Cardiac muscle cell (in vitro differentiated cells and primary cell): ENCODE measurements at regions not wholly inside any gene's neighbourhood (a gene's known extent, or its start where the extent isn't known, plus 50 kb on each side); places are given as distances from the start of the nearest gene placed in this dataset.

Experiments
- DNase-seq, 2 donors: peaks; one replicate each; pipeline versions ENCODE4 v3.0.0 to v3.0.0-alpha.2; 2010 to 2017; ENCODE audit warnings: low read depth in 1 of 2, low spot score in 1 of 2
- H3K27ac ChIP-seq: fragments of 200-600 bp; sonication (generic); 2 replicates; pipeline ENCODE4 v1.5.1; 2016
- H3K27me3 ChIP-seq: fragments of 200-600 bp; sonication (generic); 2 replicates; pipeline ENCODE4 v1.6.0; 2016; ENCODE audit warnings: control low read depth
- H3K36me3 ChIP-seq: fragments of 200-600 bp; sonication (generic); 2 replicates; pipeline ENCODE4 v1.5.1; 2016; ENCODE audit warnings: control low read depth
- H3K4me1 ChIP-seq: fragments of 200-600 bp; sonication (generic); 2 replicates; pipeline ENCODE4 v1.8.1; 2017; ENCODE audit warnings: low read depth, mild to moderate bottlenecking, mixed run types
- H3K4me3 ChIP-seq: fragments of 200-600 bp; sonication (generic); 2 replicates; pipeline ENCODE4 v1.5.1; 2016; ENCODE audit warnings: mild to moderate bottlenecking
- H3K9me3 ChIP-seq: fragments of 200-600 bp; sonication (generic); 2 replicates; pipeline ENCODE4 v1.5.1; 2017; ENCODE audit warnings: low read depth, mild to moderate bottlenecking, control low read depth
- CTCF ChIP-seq: IDR thresholded peaks from 2 replicates; pipeline ENCODE4 v1.5.1; 2012; ENCODE audit warnings: low read depth, mild to moderate bottlenecking, low read length

- no peak for TF ChIP-seq CTCF
- no peak overlapping the region for H3K4me3 ChIP-seq
- H3K27ac ChIP-seq, result no peak overlapping the region
- DNase-seq, result no peak
- H3K27me3 ChIP-seq, result no peaks in the 10 kb centered on the region
- no peaks in the 10 kb centered on the region for H3K9me3 ChIP-seq
- H3K4me1 ChIP-seq, result no peaks in the 10 kb centered on the region
- H3K36me3 ChIP-seq, result no peaks in the 10 kb centered on the region
Measured at GRCh38 chr16:77070683-77071082, 120.3 kb upstream of the MON1B start.

GRCh38 chr16:77076839-77077238, 114.2 kb upstream of the MON1B start:
- DNase-seq, result no peak
- Histone ChIP-seq H3K9me3 (no peaks in the 10 kb centered on the region), H3K36me3 (no peaks in the 10 kb centered on the region), H3K4me1 (no peaks in the 10 kb centered on the region), H3K27ac (no peak overlapping the region), H3K4me3 (no peak overlapping the region), H3K27me3 (no peaks in the 10 kb centered on the region)
- no peak for TF ChIP-seq CTCF

GRCh38 chr16:77077256-77077922, 113.6 kb upstream of the MON1B start:
- DNase-seq, result no peak
- no peak for TF ChIP-seq CTCF
- no peaks in the 10 kb centered on the region for H3K27me3 ChIP-seq

GRCh38 chr16:77085981-77086380, 105.0 kb upstream of the MON1B start:
- H3K4me3 ChIP-seq, result no peak overlapping the region
- no peaks in the 10 kb centered on the region for H3K4me1 ChIP-seq
- TF ChIP-seq CTCF, result no peak
- DNase-seq, result no peak
- H3K27ac ChIP-seq, result no peak overlapping the region
- H3K9me3 ChIP-seq, result no peaks in the 10 kb centered on the region
- H3K36me3 ChIP-seq, result no peaks in the 10 kb centered on the region
- no peaks in the 10 kb centered on the region for H3K27me3 ChIP-seq

More at GRCh38 chr16:77077256-77077922, 113.6 kb upstream of the MON1B start:
- Histone ChIP-seq H3K36me3 (no peaks in the 10 kb centered on the region), H3K4me3 (no peak overlapping the region), H3K27ac (no peak overlapping the region), H3K9me3 (no peaks in the 10 kb centered on the region), H3K4me1 (no peaks in the 10 kb centered on the region)

GRCh38 chr16:77090062-77090461, 100.9 kb upstream of the MON1B start:
- DNase-seq, result peak in 1 of 2 donors; percentile 11
- no peaks in the 10 kb centered on the region for H3K27me3 ChIP-seq
- H3K4me1 ChIP-seq, result no peaks in the 10 kb centered on the region
- H3K4me3 ChIP-seq, result no peak overlapping the region
- no peaks in the 10 kb centered on the region for H3K36me3 ChIP-seq
- H3K27ac ChIP-seq, result no peak overlapping the region
- no peak for TF ChIP-seq CTCF
- H3K9me3 ChIP-seq, result no peaks in the 10 kb centered on the region
